Stimulated activated memory B cell treated with anti-CD40 and anti-IgM and Interleukin-4, amounts not matched to agents 10 μg/mL and 1 μg/mL and 100 μg/mL, for 72 hours (primary cell): ENCODE measurements at regions not wholly inside any gene's neighbourhood (a gene's known extent, or its start where the extent isn't known, plus 50 kb on each side); places are given as distances from the start of the nearest gene placed in this dataset.

Source experiments
- ATAC-seq: fragments of 150-1000 bp; cut with Tn5 transposase; 2 replicates; pipeline ENCODE4 v1.10.0; 2021
- H3K27ac Mint-ChIP-seq: one replicate; pipeline ENCODE4 v1.8.0; 2022; ENCODE audit warnings: mild to moderate bottlenecking, mixed read lengths
- H3K27me3 Mint-ChIP-seq: one replicate; pipeline ENCODE4 v1.8.0; 2022; ENCODE audit warnings: mixed read lengths
- H3K36me3 Mint-ChIP-seq: one replicate; pipeline ENCODE4 v1.8.0; 2022; ENCODE audit warnings: mixed read lengths
- H3K4me1 Mint-ChIP-seq: one replicate; pipeline ENCODE4 v1.8.0; 2022; ENCODE audit warnings: mixed read lengths
- H3K4me3 Mint-ChIP-seq: one replicate; pipeline ENCODE4 v1.8.0; 2022; ENCODE audit warnings: mild to moderate bottlenecking, moderate library complexity, mixed read lengths
- H3K9me3 Mint-ChIP-seq: one replicate; pipeline ENCODE4 v1.8.0; 2022; ENCODE audit warnings: mixed read lengths

DNA sequence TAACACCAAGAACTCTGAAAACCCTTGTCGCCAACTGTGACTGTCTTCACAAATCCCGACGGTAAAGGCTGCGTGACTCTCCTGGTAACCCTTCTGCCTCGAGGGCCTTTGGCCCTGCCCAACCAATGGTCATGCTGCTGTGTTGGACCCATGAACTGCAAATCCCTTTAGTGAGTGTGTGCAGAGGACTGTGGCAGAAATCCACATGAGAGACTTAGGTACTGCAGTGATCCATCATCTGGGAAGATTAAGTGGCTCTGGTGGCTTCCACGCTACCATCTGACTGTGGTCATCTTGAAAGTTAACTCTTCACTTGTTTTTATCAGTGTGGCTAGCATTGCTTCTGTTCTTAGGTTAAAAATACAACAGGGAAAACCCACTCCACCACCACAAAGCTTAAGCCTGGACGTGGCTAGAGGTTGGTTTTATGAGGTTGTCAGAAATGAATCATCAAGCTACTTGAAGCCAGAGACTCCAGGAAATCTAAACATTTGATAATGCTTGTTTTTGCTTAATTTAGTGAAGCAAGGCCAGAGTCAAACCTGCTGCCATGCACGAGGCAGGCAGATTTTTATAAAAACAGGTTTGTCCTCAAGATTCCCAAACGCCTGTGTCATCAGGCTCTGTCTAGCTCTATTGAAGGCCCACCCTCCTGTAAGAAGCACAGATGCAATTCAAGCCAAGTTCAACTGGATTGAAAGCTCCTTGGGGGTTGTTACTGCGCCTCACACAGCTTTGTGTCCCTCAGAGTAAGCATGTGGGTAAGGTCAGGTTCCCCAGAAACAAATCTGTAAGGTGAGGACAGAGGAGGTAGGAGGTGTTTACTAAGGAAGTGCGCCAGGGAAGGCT is 52.7 kb upstream of the ERCC6L2 start:
- Mint-ChIP-seq H3K4me3 (peak overlapping the region; percentile 13), H3K4me1 (peaks cover 46% of the 10 kb centered on the region), H3K27ac (peak overlapping the region; percentile 84)

DNA sequence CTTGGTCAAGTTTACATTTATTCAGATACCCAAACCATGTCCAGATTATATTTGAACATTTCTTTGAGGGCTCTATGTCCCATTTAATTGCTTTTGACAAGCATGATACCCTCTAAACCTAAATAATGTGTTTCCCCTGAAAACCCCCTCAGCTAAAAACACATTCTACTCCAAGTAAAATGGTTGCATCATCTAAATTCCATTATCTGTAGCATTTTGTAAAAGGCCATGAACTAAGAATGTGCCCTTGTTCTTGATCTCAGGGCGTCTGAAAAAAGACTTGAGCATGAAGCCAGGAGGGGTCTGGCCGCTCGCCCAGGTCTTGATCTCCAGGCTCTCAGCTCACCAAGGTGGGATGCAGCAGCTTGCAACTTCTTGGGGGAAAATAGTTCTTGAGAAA is 53.5 kb upstream of the ERCC6L2 start:
- Mint-ChIP-seq H3K36me3 (peaks cover 14% of the 10 kb centered on the region), H3K27ac (peak overlapping the region; percentile 84), H3K27me3 (peaks cover 14% of the 10 kb centered on the region), H3K9me3 (peaks cover 5% of the 10 kb centered on the region), H3K4me3 (peak overlapping the region; percentile 41), H3K4me1 (peaks cover 46% of the 10 kb centered on the region)
- no peak for ATAC-seq

More for the DNA sequence above, 52.7 kb upstream of the ERCC6L2 start:
- peaks cover 20% of the 10 kb centered on the region for H3K27me3 Mint-ChIP-seq
- peaks cover 14% of the 10 kb centered on the region for H3K36me3 Mint-ChIP-seq
- H3K9me3 Mint-ChIP-seq = peaks cover 5% of the 10 kb centered on the region
- ATAC-seq = peak; percentile 89

DNA sequence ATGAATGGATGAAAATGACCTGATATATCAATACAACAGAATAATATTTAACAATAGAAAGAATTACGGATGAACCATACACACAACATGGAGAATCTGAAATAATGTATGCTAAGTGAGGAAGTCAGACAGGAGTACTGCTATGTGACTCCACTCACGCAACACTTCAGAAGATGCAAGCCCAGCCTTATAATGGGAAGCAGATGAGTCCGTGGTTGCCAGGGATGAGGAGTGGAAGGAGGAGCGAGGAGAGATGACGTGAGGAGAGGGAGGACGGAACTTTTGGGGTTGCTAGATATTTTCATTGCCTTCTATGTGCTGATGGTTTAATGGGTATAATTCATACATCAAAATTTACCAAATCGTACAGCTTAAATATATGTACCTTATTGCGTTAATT is 55.4 kb upstream of the ERCC6L2 start:
- no peak overlapping the region for H3K27ac Mint-ChIP-seq
- H3K4me1 Mint-ChIP-seq = peaks cover 34% of the 10 kb centered on the region
- no peak for ATAC-seq

DNA sequence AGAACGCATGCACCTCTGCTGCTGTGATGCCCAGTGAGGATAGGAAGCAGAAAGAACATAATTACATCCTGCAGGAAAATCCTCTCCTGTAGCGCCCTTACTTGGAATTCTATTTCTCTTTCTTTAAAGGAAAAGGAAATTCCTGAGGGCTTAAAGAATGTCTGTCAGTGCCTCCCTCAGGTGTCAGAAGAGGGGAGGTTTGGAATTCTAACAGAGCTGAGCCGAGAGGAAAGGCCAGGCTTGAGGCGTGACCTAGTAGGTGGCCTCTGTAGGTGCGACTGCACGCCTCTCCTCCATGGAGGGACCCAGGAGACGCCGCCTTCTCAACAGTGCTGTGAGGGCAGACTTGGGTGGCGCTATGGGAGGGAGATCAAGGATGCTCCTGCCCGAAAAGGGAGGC is 55.9 kb upstream of the ERCC6L2 start:
- H3K36me3 Mint-ChIP-seq = peaks cover 27% of the 10 kb centered on the region
- peaks cover 11% of the 10 kb centered on the region for H3K27me3 Mint-ChIP-seq
- peaks cover 5% of the 10 kb centered on the region for H3K9me3 Mint-ChIP-seq
- H3K27ac Mint-ChIP-seq = no peak overlapping the region
- no peak overlapping the region for H3K4me3 Mint-ChIP-seq
- peaks cover 34% of the 10 kb centered on the region for H3K4me1 Mint-ChIP-seq
- ATAC-seq = no peak

More for the DNA sequence above, 55.4 kb upstream of the ERCC6L2 start:
- peaks cover 5% of the 10 kb centered on the region for H3K9me3 Mint-ChIP-seq
- peaks cover 11% of the 10 kb centered on the region for H3K27me3 Mint-ChIP-seq
- H3K4me3 Mint-ChIP-seq = no peak overlapping the region
- peaks cover 22% of the 10 kb centered on the region for H3K36me3 Mint-ChIP-seq

- peaks cover 5% of the 10 kb centered on the region for H3K9me3 Mint-ChIP-seq
- no peak overlapping the region for H3K4me3 Mint-ChIP-seq
- H3K36me3 Mint-ChIP-seq = peaks cover 28% of the 10 kb centered on the region
- no peak for ATAC-seq
- H3K27ac Mint-ChIP-seq = no peak overlapping the region
- peaks cover 11% of the 10 kb centered on the region for H3K27me3 Mint-ChIP-seq
- peaks cover 19% of the 10 kb centered on the region for H3K4me1 Mint-ChIP-seq
These were observed 58.3 kb upstream of the ERCC6L2 start for GRCh38 chr9:95817205-95817604.

DNA sequence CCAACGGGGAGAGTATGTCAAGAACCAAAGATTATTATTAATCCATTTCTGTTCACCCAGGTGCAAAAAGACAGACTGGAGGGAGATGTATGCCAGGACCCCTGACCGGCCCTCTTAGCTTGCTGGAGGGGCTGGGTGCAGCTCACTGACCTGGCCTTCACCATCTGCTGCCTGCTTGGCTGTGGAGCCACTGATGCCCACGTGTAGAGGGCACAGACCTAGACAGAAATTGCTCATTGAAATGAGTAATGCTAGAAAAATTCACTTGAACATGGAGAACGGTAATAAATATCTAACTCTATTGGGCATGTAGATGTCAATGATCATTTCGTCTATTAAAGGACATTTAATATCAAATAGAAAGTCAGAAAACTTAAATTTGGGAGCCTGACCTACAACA is 58.8 kb upstream of the ERCC6L2 start:
- ATAC-seq = no peak
- peaks cover 5% of the 10 kb centered on the region for H3K9me3 Mint-ChIP-seq
- H3K27ac Mint-ChIP-seq = no peak overlapping the region
- no peak overlapping the region for H3K4me3 Mint-ChIP-seq
- peaks cover 28% of the 10 kb centered on the region for H3K36me3 Mint-ChIP-seq
- peaks cover 11% of the 10 kb centered on the region for H3K27me3 Mint-ChIP-seq
- H3K4me1 Mint-ChIP-seq = peaks cover 14% of the 10 kb centered on the region

DNA sequence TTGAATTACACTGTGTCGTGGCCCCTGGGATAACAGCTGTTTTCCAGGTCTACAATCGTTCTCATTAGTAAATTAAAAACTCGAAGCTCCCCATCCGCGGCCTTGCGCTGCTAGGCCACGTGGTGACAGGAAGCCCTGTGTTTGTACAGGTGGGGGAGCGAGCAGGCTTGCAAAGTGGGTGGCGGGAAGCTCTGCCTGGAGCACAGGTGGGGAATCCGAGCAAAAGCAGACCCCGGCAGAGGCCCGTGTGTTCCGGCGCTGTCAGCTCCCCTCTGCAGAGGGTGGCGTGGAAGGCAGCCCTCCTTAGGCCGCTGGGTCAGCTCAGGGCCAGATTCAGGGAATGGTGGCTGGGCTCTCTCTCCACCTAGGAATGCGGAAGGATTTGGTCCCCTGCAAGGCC is 59.5 kb upstream of the ERCC6L2 start:
- peaks cover 28% of the 10 kb centered on the region for H3K36me3 Mint-ChIP-seq
- H3K4me1 Mint-ChIP-seq = peaks cover 9% of the 10 kb centered on the region
- peaks cover 11% of the 10 kb centered on the region for H3K27me3 Mint-ChIP-seq
- no peak overlapping the region for H3K27ac Mint-ChIP-seq
- no peak overlapping the region for H3K4me3 Mint-ChIP-seq
- H3K9me3 Mint-ChIP-seq = peaks cover 5% of the 10 kb centered on the region
- ATAC-seq = no peak

DNA sequence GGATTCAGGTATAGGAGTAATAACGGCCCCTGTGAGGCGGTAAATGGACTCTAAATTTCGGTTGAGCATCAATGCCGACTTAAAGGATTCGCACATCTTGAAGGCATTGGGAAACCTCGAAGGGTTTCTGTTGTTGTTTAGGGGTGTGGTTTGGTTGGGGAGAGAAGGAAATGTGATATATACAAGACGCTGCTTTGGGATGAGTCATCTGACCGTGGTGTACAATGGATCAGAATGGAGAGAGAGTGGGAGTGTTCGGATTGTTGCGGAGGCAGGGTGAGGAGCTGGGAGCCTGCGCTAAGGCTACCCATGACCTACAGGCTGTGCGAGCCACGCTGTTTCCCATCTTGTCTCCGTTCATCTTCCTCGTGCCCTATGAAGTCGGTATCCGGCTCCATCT is 60.4 kb upstream of the ERCC6L2 start:
- H3K36me3 Mint-ChIP-seq = peaks cover 26% of the 10 kb centered on the region
- peaks cover 8% of the 10 kb centered on the region for H3K27me3 Mint-ChIP-seq
- H3K4me3 Mint-ChIP-seq = no peak overlapping the region
- peaks cover 5% of the 10 kb centered on the region for H3K9me3 Mint-ChIP-seq
- H3K27ac Mint-ChIP-seq = no peak overlapping the region
- H3K4me1 Mint-ChIP-seq = peaks cover 4% of the 10 kb centered on the region
- ATAC-seq = no peak

DNA sequence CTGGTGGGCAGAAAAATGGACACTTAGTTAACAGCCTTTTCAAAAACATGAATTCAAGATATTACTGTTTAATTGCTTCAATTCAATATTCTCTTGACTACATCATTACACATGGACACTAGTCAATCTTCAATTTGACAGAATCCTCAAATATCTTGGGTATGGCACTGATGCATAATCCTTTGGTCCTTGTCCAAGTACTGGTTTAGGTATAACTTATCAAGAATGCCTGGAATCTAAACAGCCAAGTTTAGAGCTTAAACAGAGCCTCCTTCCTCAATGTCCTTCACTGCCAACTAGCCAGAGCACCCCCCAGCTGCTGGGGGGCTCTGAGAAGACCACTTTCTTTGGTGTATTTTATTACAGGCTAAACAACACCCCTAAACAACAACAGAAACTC is 61.6 kb upstream of the ERCC6L2 start:
- ATAC-seq = no peak
- Mint-ChIP-seq H3K4me1 (no peaks in the 10 kb centered on the region), H3K4me3 (no peak overlapping the region), H3K27ac (no peak overlapping the region), H3K27me3 (no peaks in the 10 kb centered on the region), H3K9me3 (no peaks in the 10 kb centered on the region), H3K36me3 (peaks cover 18% of the 10 kb centered on the region)

DNA sequence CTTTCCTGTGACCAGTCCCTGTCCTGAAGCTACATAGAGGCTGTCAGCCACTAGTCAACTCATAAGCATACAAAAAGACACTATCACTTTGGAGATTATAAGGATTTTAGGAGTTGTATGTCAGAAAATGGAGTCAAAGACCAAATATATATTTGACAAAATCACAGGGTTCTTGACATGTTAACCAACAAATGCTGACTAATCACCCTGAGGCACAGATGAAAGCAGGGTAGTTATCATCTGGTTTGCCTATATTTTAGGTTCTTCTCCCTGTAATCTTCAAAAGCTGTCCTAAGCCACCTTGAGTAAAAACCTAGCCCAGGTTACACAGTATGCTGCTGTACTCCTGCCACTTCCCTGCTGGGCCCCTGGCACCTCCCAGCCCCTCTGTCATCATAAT is 64.7 kb upstream of the ERCC6L2 start:
- no peak for ATAC-seq
- H3K27me3 Mint-ChIP-seq = peaks cover 9% of the 10 kb centered on the region
- H3K36me3 Mint-ChIP-seq = peaks cover 12% of the 10 kb centered on the region
- H3K4me1 Mint-ChIP-seq = peaks cover 10% of the 10 kb centered on the region
- no peak overlapping the region for H3K27ac Mint-ChIP-seq
- no peak overlapping the region for H3K4me3 Mint-ChIP-seq
- H3K9me3 Mint-ChIP-seq = no peaks in the 10 kb centered on the region

DNA sequence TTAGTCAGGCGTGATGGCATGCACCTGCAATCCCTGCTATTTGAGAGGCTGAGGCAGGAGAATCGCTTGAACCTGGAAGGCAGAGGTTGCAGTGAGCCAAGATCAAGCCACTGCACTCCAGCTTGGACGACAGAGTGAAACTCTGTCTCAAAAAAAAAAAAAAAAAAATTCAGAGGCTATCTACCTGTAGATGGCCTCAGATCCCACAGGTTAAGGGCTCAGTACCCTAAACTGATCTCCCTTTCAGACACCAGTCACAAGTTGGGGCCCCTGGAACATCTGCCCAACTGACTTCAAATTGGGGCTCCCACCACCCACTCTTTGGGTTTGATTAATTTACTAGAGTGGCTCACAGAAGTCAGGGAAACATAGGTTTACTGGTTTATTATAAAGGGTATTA is 65.4 kb upstream of the ERCC6L2 start:
- ATAC-seq = no peak
- Mint-ChIP-seq H3K27me3 (peaks cover 9% of the 10 kb centered on the region), H3K4me3 (no peak overlapping the region), H3K27ac (no peak overlapping the region), H3K4me1 (peaks cover 10% of the 10 kb centered on the region), H3K9me3 (no peaks in the 10 kb centered on the region), H3K36me3 (peaks cover 6% of the 10 kb centered on the region)

GRCh38 chr9:95809686-95810085 is 65.8 kb upstream of the ERCC6L2 start:
- no peak overlapping the region for H3K27ac Mint-ChIP-seq
- H3K27me3 Mint-ChIP-seq = peaks cover 9% of the 10 kb centered on the region
- no peak for ATAC-seq
- H3K9me3 Mint-ChIP-seq = no peaks in the 10 kb centered on the region
- peaks cover 10% of the 10 kb centered on the region for H3K4me1 Mint-ChIP-seq
- H3K36me3 Mint-ChIP-seq = peaks cover 2% of the 10 kb centered on the region
- H3K4me3 Mint-ChIP-seq = no peak overlapping the region

GRCh38 chr9:95808011-95808410 is 67.5 kb upstream of the ERCC6L2 start:
- Mint-ChIP-seq H3K4me3 (no peak overlapping the region), H3K36me3 (no peaks in the 10 kb centered on the region), H3K27me3 (peaks cover 9% of the 10 kb centered on the region), H3K27ac (no peak overlapping the region), H3K4me1 (peaks cover 10% of the 10 kb centered on the region), H3K9me3 (peaks cover 3% of the 10 kb centered on the region)
- no peak for ATAC-seq

- Mint-ChIP-seq H3K27ac (peak overlapping the region; percentile 3), H3K4me3 (no peak overlapping the region), H3K36me3 (no peaks in the 10 kb centered on the region), H3K9me3 (peaks cover 3% of the 10 kb centered on the region), H3K27me3 (peaks cover 9% of the 10 kb centered on the region), H3K4me1 (peaks cover 10% of the 10 kb centered on the region)
- ATAC-seq = no peak
These were observed 68.1 kb upstream of the ERCC6L2 start for GRCh38 chr9:95807326-95807947.

DNA sequence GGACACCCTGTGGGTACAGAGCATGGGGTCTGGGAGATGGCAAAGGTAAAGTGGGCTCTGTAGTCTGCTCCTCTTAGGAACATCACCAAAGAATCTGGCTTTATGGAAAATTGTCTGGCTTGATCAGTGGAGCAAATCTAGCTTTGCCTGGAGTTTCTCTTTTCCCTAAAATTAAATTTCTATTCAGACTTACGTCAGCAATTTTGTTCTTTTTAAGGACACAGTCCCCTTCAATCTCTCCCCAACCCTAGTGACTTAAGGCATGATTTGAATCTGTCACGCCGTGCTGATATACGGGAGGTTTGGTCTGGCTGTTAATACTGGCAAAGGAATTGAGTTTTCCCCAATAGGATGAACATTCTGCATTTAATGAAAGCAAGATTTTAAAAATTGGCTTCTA is 72.3 kb upstream of the ERCC6L2 start:
- peaks cover 10% of the 10 kb centered on the region for H3K4me1 Mint-ChIP-seq
- H3K36me3 Mint-ChIP-seq = no peaks in the 10 kb centered on the region
- H3K4me3 Mint-ChIP-seq = no peak overlapping the region
- ATAC-seq = no peak
- H3K27me3 Mint-ChIP-seq = peaks cover 15% of the 10 kb centered on the region
- no peak overlapping the region for H3K27ac Mint-ChIP-seq
- peaks cover 3% of the 10 kb centered on the region for H3K9me3 Mint-ChIP-seq

DNA sequence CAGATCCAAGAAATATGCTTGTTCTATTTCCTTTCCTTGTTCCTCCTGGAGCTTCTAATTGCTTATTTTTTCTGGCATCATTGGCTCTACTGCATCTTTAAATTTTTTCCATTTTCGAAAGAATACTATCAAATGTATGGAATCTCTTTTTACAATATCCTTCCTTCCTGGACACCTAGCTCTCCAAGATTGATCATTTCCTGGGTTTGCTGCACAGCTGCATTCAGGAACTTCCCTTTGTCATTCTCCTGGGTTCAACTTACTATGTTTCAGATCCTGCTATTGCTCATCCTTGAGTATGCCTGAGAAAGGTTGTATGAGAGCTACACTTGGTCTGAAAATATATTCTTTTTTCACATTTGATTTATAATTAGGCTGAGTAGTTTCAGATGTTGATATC is 73.7 kb upstream of the ERCC6L2 start:
- ATAC-seq = no peak
- no peaks in the 10 kb centered on the region for H3K4me1 Mint-ChIP-seq
- H3K36me3 Mint-ChIP-seq = no peaks in the 10 kb centered on the region
- peaks cover 12% of the 10 kb centered on the region for H3K27me3 Mint-ChIP-seq
- H3K9me3 Mint-ChIP-seq = peaks cover 3% of the 10 kb centered on the region
- H3K27ac Mint-ChIP-seq = no peak overlapping the region
- no peak overlapping the region for H3K4me3 Mint-ChIP-seq
